CD14-positive monocyte (primary cell): ENCODE measurements at regions not wholly inside any gene's neighbourhood (a gene's known extent, or its start where the extent isn't known, plus 50 kb on each side); places are given as distances from the start of the nearest gene placed in this dataset.

Source experiments
- DNase-seq, 3 donors: peaks; one replicate each; pipeline ENCODE4 v3.0.0-alpha.2; 2011 to 2022
- H2AFZ ChIP-seq: 2 replicates; pipeline ENCODE4 v1.6.0; 2012; ENCODE audit warnings: mild to moderate bottlenecking, low read depth, low read length, inconsistent platforms; ENCODE audit not compliant: insufficient read depth, poor library complexity, severe bottlenecking
- H3K27ac ChIP-seq, 2 donors: 1 replicate in 1 of 2; 2 replicates in 1 of 2; pipeline ENCODE4 v1.5.1; 2012 to 2013; ENCODE audit warnings: low read length in 2 of 2, control low read depth in 1 of 2, inconsistent platforms in 1 of 2, low read depth in 1 of 2, mild to moderate bottlenecking in 1 of 2
- H3K27me3 ChIP-seq, 2 donors: one replicate each; pipeline versions ENCODE4 v1.6.0 to v1.6.1; 2011 to 2013; ENCODE audit warnings: low read length in 2 of 2; ENCODE audit not compliant: control insufficient read depth in 2 of 2, insufficient read depth in 2 of 2
- H3K36me3 ChIP-seq, 2 donors: replicated peaks in 1 of 2; 1 replicate in 1 of 2; 2 replicates in 1 of 2; pipeline versions ENCODE4 v1.5.1 to v1.6.1; 2012 to 2013; ENCODE audit warnings: low read length in 2 of 2, control low read depth in 1 of 2, inconsistent platforms in 1 of 2, mild to moderate bottlenecking in 1 of 2; ENCODE audit not compliant: insufficient read depth in 2 of 2, control insufficient read depth in 1 of 2
- H3K4me1 ChIP-seq, 2 donors: 1 replicate in 1 of 2; 2 replicates in 1 of 2; pipeline versions ENCODE4 v1.5.1 to v1.6.1; 2012 to 2013; ENCODE audit warnings: low read length in 2 of 2, control low read depth in 1 of 2, inconsistent platforms in 1 of 2, mild to moderate bottlenecking in 1 of 2, moderate library complexity in 1 of 2; ENCODE audit not compliant: insufficient read depth in 2 of 2, control insufficient read depth in 1 of 2
- H3K4me2 ChIP-seq: replicated peaks from 2 replicates; pipeline ENCODE3; 2012; ENCODE audit warnings: low read length, moderate library complexity, mild to moderate bottlenecking; ENCODE audit not compliant: poor library complexity, severe bottlenecking; ENCODE audit errors: extremely low read depth
- H3K4me3 ChIP-seq, 3 experiments: fragments of 200-600 bp in 1 of 3; sonication (generic) in 1 of 3; replicated peaks in 1 of 3; 1 replicate in 2 of 3; 2 replicates in 1 of 3; pipeline ENCODE4 v1.5.1; 2011 to 2013; ENCODE audit warnings: low read length in 3 of 3, mild to moderate bottlenecking in 3 of 3, control low read depth in 2 of 3, low read depth in 2 of 3, inconsistent platforms in 1 of 3, moderate library complexity in 1 of 3
- H3K79me2 ChIP-seq: 2 replicates; pipeline ENCODE4 v1.6.0; 2012; ENCODE audit warnings: mild to moderate bottlenecking, control low read depth, inconsistent platforms, low read length, moderate library complexity; ENCODE audit not compliant: insufficient read depth
- H3K9ac ChIP-seq: 2 replicates; pipeline ENCODE4 v1.6.0; 2017; ENCODE audit warnings: low read length, mild to moderate bottlenecking; ENCODE audit not compliant: insufficient read depth, poor library complexity, severe bottlenecking
- H3K9me3 ChIP-seq, 2 donors: replicated peaks in 1 of 2; 1 replicate in 1 of 2; 2 replicates in 1 of 2; pipeline versions ENCODE4 v1.5.1 to v1.6.1; 2012 to 2013; ENCODE audit warnings: low read length in 2 of 2, control low read depth in 1 of 2; ENCODE audit not compliant: control insufficient read depth in 1 of 2, insufficient read depth in 1 of 2
- H4K20me1 ChIP-seq: 2 replicates; pipeline ENCODE4 v1.6.0; 2012; ENCODE audit warnings: mild to moderate bottlenecking, low read length, control low read depth, moderate library complexity; ENCODE audit not compliant: insufficient read depth
- H3K27ac Mint-ChIP-seq, 7 donors: one replicate each; pipeline ENCODE4 v1.8.0; 2020; ENCODE audit warnings: mild to moderate bottlenecking in 7 of 7, mixed read lengths in 7 of 7, moderate library complexity in 6 of 7, inconsistent platforms in 2 of 7
- H3K27me3 Mint-ChIP-seq, 3 donors: one replicate each; pipeline ENCODE4 v1.8.0; 2021 to 2022; ENCODE audit warnings: low read depth in 3 of 3, mild to moderate bottlenecking in 3 of 3, mixed read lengths in 3 of 3, moderate library complexity in 3 of 3, inconsistent platforms in 1 of 3
- H3K36me3 Mint-ChIP-seq, 2 donors: one replicate each; pipeline ENCODE4 v1.8.0; 2020; ENCODE audit warnings: mixed read lengths in 2 of 2, inconsistent platforms in 1 of 2, mild to moderate bottlenecking in 1 of 2
- H3K4me1 Mint-ChIP-seq: one replicate; pipeline ENCODE4 v1.8.0; 2020; ENCODE audit warnings: mild to moderate bottlenecking, mixed read lengths
- H3K4me3 Mint-ChIP-seq, 2 donors: one replicate each; pipeline ENCODE4 v1.8.0; 2020; ENCODE audit warnings: mild to moderate bottlenecking in 2 of 2, mixed read lengths in 2 of 2, moderate library complexity in 1 of 2
- H3K9me3 Mint-ChIP-seq, 7 donors: one replicate each; pipeline ENCODE4 v1.8.0; 2020 to 2022; ENCODE audit warnings: mixed read lengths in 7 of 7, mild to moderate bottlenecking in 6 of 7, moderate library complexity in 6 of 7, inconsistent platforms in 2 of 7
- CTCF ChIP-seq: fragments of 200-600 bp; IDR thresholded peaks from one replicate; pipeline ENCODE4 v1.8.0; 2022; ENCODE audit warnings: antibody characterized with exemption, mild to moderate bottlenecking
- WGBS: methylation state at CpG from one replicate; pipeline ENCODE4 v1.1.5; 2013; ENCODE audit warnings: missing lambda C conversion rate; ENCODE audit not compliant: insufficient coverage; 5-methylcytosine and 5-hydroxymethylcytosine counted together
- intact Hi-C, 2 donors: fragments of 100-400 bp; cut with micrococcal nuclease; formaldehyde crosslinking; loops; one replicate each; pipeline versions ENCODE4 v1.15.0 to v1.15.1; 2023

DNA sequence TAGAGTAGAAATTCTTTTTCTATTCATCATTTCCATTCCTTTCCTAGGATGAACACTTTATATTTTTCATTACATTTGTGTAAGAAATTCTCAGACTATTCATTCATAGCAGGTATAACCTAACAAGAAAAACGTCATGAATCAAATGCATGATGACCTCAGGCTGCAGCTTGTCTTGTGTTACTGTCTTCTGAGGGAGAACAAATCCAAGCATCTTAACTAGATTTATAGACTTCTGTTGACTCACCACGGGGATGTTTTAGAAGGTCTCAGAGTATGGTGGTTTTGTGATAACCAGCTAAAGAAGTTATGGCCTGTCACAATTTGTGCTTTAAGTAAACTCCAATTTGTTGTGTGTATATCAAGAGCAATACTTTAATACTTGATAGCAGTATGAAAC lies 102.7 kb downstream of the ANKRD7 start:
- no peak overlapping the region for H3K27ac ChIP-seq
- Mint-ChIP-seq H3K9me3 (peaks cover 0 to 7% (median 1%) of the 10 kb centered on the region in 7 donors), H3K4me3 (no peak overlapping the region), H3K27ac (no peak overlapping the region), H3K27me3 (peaks cover 59 to 84% (median 73%) of the 10 kb centered on the region in 3 donors), H3K4me1 (no peaks in the 10 kb centered on the region), H3K36me3 (peaks cover 0 to 2% of the 10 kb centered on the region in 2 donors)
- no peak overlapping the region for H2AFZ ChIP-seq
- no peak overlapping the region for H3K4me3 ChIP-seq
- DNase-seq: no peak
- H3K9me3 ChIP-seq: no peaks in the 10 kb centered on the region
- peaks cover 79 to 99% of the 10 kb centered on the region in 2 donors for H3K27me3 ChIP-seq
- 80% methylated on average over 1 of the region's 2 CpGs for WGBS
- H3K4me2 ChIP-seq: no peak overlapping the region
- no peaks in the 10 kb centered on the region for H3K79me2 ChIP-seq
- H3K36me3 ChIP-seq: no peaks in the 10 kb centered on the region
- TF ChIP-seq CTCF: no peak
- H4K20me1 ChIP-seq: no peaks in the 10 kb centered on the region
- no peak overlapping the region for H3K9ac ChIP-seq
- no peaks in the 10 kb centered on the region for H3K4me1 ChIP-seq
- intact Hi-C loops: no loop called here

DNA sequence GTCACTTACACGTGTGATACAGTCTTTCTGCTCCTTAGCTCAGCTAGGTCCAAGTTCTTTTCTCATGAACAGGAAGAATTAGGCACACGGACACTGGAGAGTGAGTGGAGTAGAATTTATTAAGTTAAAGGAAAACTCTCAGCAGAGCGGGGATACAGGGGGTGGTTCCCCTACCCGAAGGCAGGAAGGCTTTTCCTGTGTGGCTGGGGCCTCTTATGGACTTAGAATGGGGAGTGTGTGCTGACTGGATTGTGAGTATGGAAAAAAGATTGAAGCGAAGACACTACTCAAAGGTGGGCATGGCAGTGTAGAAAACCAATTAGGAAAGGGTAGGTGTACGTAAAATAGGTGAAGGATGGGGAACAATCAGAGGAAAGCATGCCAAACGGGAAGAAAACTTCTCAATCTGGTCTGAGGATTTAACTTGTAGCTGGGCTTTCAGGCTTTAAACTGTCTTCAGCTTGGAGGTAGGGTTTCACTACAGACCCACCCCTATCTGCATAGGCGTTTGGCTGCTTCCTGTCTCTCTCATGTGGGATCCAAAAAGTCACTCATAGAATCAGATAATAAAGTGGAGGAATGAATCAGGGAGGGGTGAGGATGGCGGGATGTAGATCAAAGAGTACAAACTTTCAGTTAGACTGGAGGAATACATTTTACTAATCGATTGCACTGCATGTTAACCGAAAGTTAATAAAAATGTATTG lies 104.2 kb downstream of the ANKRD7 start:
- intact Hi-C loops: no loop called here
- Mint-ChIP-seq H3K36me3 (peaks cover 0 to 2% of the 10 kb centered on the region in 2 donors), H3K27me3 (peaks cover 55 to 84% (median 67%) of the 10 kb centered on the region in 3 donors), H3K9me3 (peaks cover 0 to 7% (median 1%) of the 10 kb centered on the region in 7 donors), H3K4me1 (no peaks in the 10 kb centered on the region), H3K27ac (no peak overlapping the region), H3K4me3 (peak overlapping the region in 1 of 2 donors; percentile 72)
- Histone ChIP-seq H3K27me3 (peaks cover 78 to 93% of the 10 kb centered on the region in 2 donors), H4K20me1 (no peaks in the 10 kb centered on the region), H3K9me3 (no peaks in the 10 kb centered on the region), H3K9ac (no peak overlapping the region), H3K4me3 (no peak overlapping the region), H3K79me2 (no peaks in the 10 kb centered on the region), H3K4me2 (no peak overlapping the region), H2AFZ (no peak overlapping the region), H3K4me1 (no peaks in the 10 kb centered on the region), H3K36me3 (no peaks in the 10 kb centered on the region), H3K27ac (no peak overlapping the region)
- 90% methylated on average over 6 of the region's 11 CpGs for WGBS
- no peak for DNase-seq
- no peak for TF ChIP-seq CTCF
